Left ventricle myocardium inferior (tissue), 1 donor: ENCODE measurements at regions not wholly inside any gene's neighbourhood (a gene's known extent, or its start where the extent isn't known, plus 50 kb on each side); places are given as distances from the start of the nearest gene placed in this dataset.

Source experiments
- DNase-seq: peaks from one replicate; pipeline ENCODE4 v3.0.0-alpha.2; 2020
- H3K27ac ChIP-seq: fragments of 200-600 bp; replicated peaks from 2 replicates; pipeline ENCODE4 v1.8.0; 2021
- H3K27me3 ChIP-seq: fragments of 200-600 bp; 2 replicates; pipeline ENCODE4 v1.8.0; 2021; ENCODE audit warnings: low read depth
- H3K36me3 ChIP-seq: fragments of 200-600 bp; 2 replicates; pipeline ENCODE4 v1.8.0; 2021
- H3K4me1 ChIP-seq: fragments of 200-600 bp; 2 replicates; pipeline ENCODE4 v1.8.0; 2021
- H3K4me3 ChIP-seq: fragments of 200-600 bp; 2 replicates; pipeline ENCODE4 v1.8.0; 2021; ENCODE audit warnings: mild to moderate bottlenecking, moderate library complexity
- H3K9me3 ChIP-seq: fragments of 200-600 bp; replicated peaks from 2 replicates; pipeline ENCODE4 v1.8.0; 2021
- intact Hi-C: fragments of 100-400 bp; cut with micrococcal nuclease; formaldehyde crosslinking; loops from one replicate; pipeline ENCODE4 v1.11.0; 2022
- TF ChIP-seq, protein P1 (sequence below): fragments of 200-600 bp; IDR thresholded peaks from 2 replicates; pipeline ENCODE4 v1.8.0; 2021; ENCODE audit warnings: antibody characterized with exemption, mild to moderate bottlenecking, borderline replicate concordance
- donor health status: DM: no; HTN: yes; CAD: no; lungs with severe emphysema.

DNA sequence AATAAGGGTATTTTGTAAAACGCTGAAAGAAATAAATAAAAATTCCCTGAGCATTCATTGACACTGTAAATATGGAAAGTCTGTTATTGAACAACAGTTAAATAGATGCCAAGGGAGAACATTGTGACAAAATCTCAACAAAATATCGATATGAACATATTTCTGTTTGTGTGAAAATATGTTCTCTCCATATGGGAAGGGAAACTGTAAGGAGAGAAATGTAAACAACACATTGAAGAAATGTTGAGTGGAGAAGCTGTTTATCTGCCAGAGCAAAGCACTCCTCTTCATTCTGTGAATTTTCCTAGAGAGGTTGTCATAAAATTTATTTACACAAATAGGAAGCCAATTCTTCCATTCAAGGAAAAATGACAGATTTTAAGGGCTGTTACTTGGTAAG is 57.1 kb upstream of the EOMES start:
- no peak for DNase-seq
- no peak overlapping the region for H3K27ac ChIP-seq
- intact Hi-C loops = no loop called here
- H3K4me1 ChIP-seq = no peaks in the 10 kb centered on the region
- H3K9me3 ChIP-seq = no peaks in the 10 kb centered on the region
- H3K36me3 ChIP-seq = no peaks in the 10 kb centered on the region
- TF ChIP-seq, protein P1, sequence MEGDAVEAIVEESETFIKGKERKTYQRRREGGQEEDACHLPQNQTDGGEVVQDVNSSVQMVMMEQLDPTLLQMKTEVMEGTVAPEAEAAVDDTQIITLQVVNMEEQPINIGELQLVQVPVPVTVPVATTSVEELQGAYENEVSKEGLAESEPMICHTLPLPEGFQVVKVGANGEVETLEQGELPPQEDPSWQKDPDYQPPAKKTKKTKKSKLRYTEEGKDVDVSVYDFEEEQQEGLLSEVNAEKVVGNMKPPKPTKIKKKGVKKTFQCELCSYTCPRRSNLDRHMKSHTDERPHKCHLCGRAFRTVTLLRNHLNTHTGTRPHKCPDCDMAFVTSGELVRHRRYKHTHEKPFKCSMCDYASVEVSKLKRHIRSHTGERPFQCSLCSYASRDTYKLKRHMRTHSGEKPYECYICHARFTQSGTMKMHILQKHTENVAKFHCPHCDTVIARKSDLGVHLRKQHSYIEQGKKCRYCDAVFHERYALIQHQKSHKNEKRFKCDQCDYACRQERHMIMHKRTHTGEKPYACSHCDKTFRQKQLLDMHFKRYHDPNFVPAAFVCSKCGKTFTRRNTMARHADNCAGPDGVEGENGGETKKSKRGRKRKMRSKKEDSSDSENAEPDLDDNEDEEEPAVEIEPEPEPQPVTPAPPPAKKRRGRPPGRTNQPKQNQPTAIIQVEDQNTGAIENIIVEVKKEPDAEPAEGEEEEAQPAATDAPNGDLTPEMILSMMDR = no peak
- H3K4me3 ChIP-seq = no peak overlapping the region
- H3K27me3 ChIP-seq = peaks cover 13% of the 10 kb centered on the region

DNA sequence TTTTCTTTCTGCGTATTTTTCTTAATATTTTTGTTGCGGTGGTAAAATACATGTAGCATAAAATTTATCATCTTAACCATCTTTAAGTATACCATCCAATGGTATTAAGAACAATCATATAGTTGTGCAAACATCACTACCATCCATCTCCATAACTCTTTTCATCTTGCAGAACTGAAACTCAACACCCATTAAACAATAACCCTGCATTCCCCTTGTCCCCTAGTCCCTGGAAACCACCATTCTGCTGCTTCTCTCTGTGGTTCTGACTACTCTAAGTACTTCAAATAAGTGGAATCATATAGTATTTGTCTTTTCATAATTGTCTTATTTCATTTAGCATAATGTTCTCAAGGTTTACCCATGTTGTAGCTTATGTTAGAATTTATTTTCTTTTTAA is 67.3 kb upstream of the EOMES start:
- TF ChIP-seq, protein P1 = no peak
- H3K4me3 ChIP-seq = no peak overlapping the region
- no peaks in the 10 kb centered on the region for H3K4me1 ChIP-seq
- H3K27me3 ChIP-seq = no peaks in the 10 kb centered on the region
- H3K27ac ChIP-seq = no peak overlapping the region
- intact Hi-C loops = no loop called here
- DNase-seq = no peak
- H3K9me3 ChIP-seq = no peaks in the 10 kb centered on the region
- no peaks in the 10 kb centered on the region for H3K36me3 ChIP-seq

DNA sequence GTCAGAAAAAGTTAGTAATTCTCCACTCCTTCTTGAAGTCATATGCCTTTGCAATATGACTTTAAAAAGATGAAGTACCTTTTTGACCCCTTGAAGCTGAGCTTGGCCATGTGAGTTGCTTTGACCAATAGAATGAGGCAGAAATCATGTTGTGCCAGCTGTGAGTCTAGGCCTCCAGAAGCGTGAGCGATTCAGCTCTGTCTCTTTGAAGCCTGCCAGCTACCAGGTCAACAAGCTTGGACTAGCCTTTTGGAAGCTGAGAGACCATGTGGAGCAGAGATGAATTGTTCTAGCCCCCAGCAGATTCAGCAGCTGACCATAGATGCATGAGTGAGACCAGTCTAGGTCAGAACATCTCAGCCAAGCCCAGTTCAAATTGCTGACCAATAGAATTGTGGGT is 69.8 kb upstream of the EOMES start:
- Histone ChIP-seq H3K9me3 (no peaks in the 10 kb centered on the region), H3K27ac (no peak overlapping the region), H3K4me1 (no peaks in the 10 kb centered on the region), H3K36me3 (no peaks in the 10 kb centered on the region), H3K4me3 (no peak overlapping the region), H3K27me3 (no peaks in the 10 kb centered on the region)
- TF ChIP-seq, protein P1 = no peak
- intact Hi-C loops = no loop called here
- no peak for DNase-seq

DNA sequence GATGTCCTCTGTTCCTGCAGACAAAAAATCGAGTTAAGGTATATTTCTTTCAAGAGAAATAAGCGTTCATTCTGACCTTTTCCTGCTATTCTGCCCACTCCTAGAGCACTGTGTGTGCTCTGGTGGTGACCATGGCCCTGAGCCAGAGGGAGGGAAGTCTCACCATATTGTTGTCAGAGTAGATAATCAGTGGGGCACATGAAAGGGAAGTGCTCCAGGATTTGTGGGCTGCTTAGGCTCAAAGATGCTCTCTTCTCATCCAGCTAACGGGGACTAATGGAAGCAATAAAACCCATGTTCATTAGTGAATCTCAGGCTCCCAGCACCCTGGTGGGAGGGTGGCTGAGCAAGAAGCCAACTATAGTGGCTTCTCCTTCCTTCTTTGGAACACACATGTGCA is 70.7 kb upstream of the EOMES start:
- no peaks in the 10 kb centered on the region for H3K27me3 ChIP-seq
- H3K9me3 ChIP-seq = no peaks in the 10 kb centered on the region
- no peaks in the 10 kb centered on the region for H3K36me3 ChIP-seq
- no peak overlapping the region for H3K27ac ChIP-seq
- intact Hi-C loops = no loop called here
- H3K4me3 ChIP-seq = no peak overlapping the region
- TF ChIP-seq, protein P1 = no peak
- no peak for DNase-seq
- no peaks in the 10 kb centered on the region for H3K4me1 ChIP-seq

DNA sequence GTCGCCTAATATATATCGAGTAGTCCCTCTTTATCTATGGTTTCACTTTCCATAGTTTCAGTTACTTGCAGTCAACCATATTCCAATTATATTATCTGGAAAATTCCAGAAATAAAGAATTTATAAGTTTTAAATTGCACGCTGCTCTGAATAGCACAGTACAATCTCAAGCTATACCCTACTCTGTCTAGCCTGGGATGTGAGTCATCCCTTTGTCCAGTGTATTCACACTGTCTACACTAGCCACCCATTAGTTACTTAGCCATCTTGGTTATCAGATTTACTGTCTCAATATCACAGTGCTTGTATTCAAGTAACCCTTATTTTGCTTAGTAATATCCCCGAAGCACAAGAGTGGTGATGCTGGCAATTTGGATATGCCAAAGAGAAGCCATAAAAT is 72.1 kb upstream of the EOMES start:
- no peaks in the 10 kb centered on the region for H3K27me3 ChIP-seq
- intact Hi-C loops = no loop called here
- DNase-seq = no peak
- H3K4me1 ChIP-seq = no peaks in the 10 kb centered on the region
- no peaks in the 10 kb centered on the region for H3K9me3 ChIP-seq
- H3K36me3 ChIP-seq = no peaks in the 10 kb centered on the region
- no peak overlapping the region for H3K27ac ChIP-seq
- TF ChIP-seq, protein P1 = no peak
- H3K4me3 ChIP-seq = no peak overlapping the region

DNA sequence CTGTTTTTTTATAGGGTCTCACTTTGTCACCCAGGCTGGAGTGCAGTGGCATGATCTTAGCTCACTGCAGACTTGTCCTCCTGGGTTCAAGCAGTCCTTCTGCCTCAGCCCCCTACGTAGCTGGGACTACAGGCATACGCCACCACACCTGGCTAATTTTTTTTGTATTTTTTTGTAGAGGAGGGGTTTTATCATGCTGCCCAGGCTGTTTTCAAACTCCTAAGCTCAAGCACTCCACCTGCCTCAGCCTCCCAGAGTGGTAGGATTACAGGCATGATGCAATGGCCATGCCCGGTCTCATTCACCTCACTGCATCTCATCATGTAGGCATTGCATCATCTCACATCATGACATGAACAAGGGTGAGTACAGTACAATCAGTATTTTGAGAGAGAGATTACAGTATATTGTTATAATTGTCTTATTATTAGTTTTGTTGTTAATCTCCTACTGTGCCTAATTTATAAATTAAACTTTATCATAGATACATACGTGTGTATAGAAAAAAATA is 74.3 kb upstream of the EOMES start:
- Histone ChIP-seq H3K4me3 (no peak overlapping the region), H3K27ac (no peak overlapping the region), H3K27me3 (no peaks in the 10 kb centered on the region), H3K9me3 (no peaks in the 10 kb centered on the region), H3K4me1 (no peaks in the 10 kb centered on the region), H3K36me3 (no peaks in the 10 kb centered on the region)
- TF ChIP-seq, protein P1 = no peak
- intact Hi-C loops = no loop called here
- DNase-seq = no peak
